GM23338 (cell line): ENCODE measurements at regions not wholly inside any gene's neighbourhood (a gene's known extent, or its start where the extent isn't known, plus 50 kb on each side); places are given as distances from the start of the nearest gene placed in this dataset.

Experiments used
- ATAC-seq: fragments of 200-7000 bp; cut with Tn5 transposase; 3 replicates; pipeline ENCODE4 v1.9.1; 2020
- DNase-seq: peaks from one replicate; pipeline ENCODE4 v3.0.0-alpha.2; 2015; ENCODE audit warnings: low spot score
- H2AFZ ChIP-seq: fragments of 200-600 bp; sonication (generic); 2 replicates; pipeline ENCODE4 v1.8.0; 2016; ENCODE audit warnings: antibody characterized with exemption, mild to moderate bottlenecking, moderate library complexity
- H3F3A ChIP-seq: fragments of 200-600 bp; sonication (generic); replicated peaks from 2 replicates; pipeline ENCODE4 v1.8.0; 2017; ENCODE audit warnings: antibody characterized with exemption, mixed run types, low read depth
- H3K27ac ChIP-seq: fragments of 200-600 bp; sonication (generic); 2 replicates; pipeline ENCODE4 v1.6.1; 2016; ENCODE audit warnings: low read depth
- H3K27me3 ChIP-seq: fragments of 200-600 bp; sonication (generic); 2 replicates; pipeline ENCODE4 v1.8.0; 2016; ENCODE audit warnings: mild to moderate bottlenecking, mixed run types, moderate library complexity; ENCODE audit not compliant: insufficient read depth
- H3K36me3 ChIP-seq: fragments of 200-600 bp; sonication (generic); 2 replicates; pipeline ENCODE4 v1.8.0; 2016; ENCODE audit warnings: mild to moderate bottlenecking; ENCODE audit not compliant: insufficient read depth
- H3K4me1 ChIP-seq: fragments of 200-600 bp; sonication (generic); 2 replicates; pipeline ENCODE4 v1.8.0; 2016; ENCODE audit warnings: mild to moderate bottlenecking, moderate library complexity; ENCODE audit not compliant: insufficient read depth
- H3K4me2 ChIP-seq: fragments of 200-600 bp; sonication (generic); 2 replicates; pipeline ENCODE4 v1.7.1; 2017; ENCODE audit warnings: mixed run types
- H3K4me3 ChIP-seq: fragments of 200-600 bp; sonication (generic); 2 replicates; pipeline ENCODE4 v1.6.1; 2016; ENCODE audit warnings: mixed run types
- H3K79me2 ChIP-seq: fragments of 200-600 bp; sonication (generic); replicated peaks from 2 replicates; pipeline ENCODE4 v1.8.0; 2017; ENCODE audit warnings: mild to moderate bottlenecking; ENCODE audit not compliant: insufficient read depth
- H3K9me2 ChIP-seq: fragments of 200-600 bp; sonication (generic); 2 replicates; pipeline ENCODE4 v1.8.0; 2017; ENCODE audit not compliant: insufficient read depth
- H4K20me1 ChIP-seq: fragments of 200-600 bp; sonication (generic); replicated peaks from 2 replicates; pipeline ENCODE4 v1.8.0; 2017; ENCODE audit warnings: mild to moderate bottlenecking; ENCODE audit not compliant: insufficient read depth
- H3K27ac Mint-ChIP-seq: 2 replicates; pipeline ENCODE4 v1.8.0; 2020; ENCODE audit warnings: inconsistent platforms, mild to moderate bottlenecking, moderate library complexity, mixed read lengths
- H3K27me3 Mint-ChIP-seq: 3 replicates; pipeline ENCODE4 v1.8.0; 2022; ENCODE audit warnings: low read depth, mild to moderate bottlenecking, moderate library complexity, mixed read lengths, inconsistent platforms; ENCODE audit not compliant: insufficient read depth, poor library complexity
- H3K36me3 Mint-ChIP-seq: 3 replicates; pipeline ENCODE4 v1.8.0; 2021; ENCODE audit warnings: low read depth, mild to moderate bottlenecking, inconsistent platforms, moderate library complexity, mixed read lengths
- H3K4me1 Mint-ChIP-seq: 3 replicates; pipeline ENCODE4 v1.8.0; 2020; ENCODE audit warnings: mild to moderate bottlenecking, inconsistent platforms, mixed read lengths
- H3K4me3 Mint-ChIP-seq: 3 replicates; pipeline ENCODE4 v1.8.0; 2021; ENCODE audit warnings: moderate library complexity, mild to moderate bottlenecking, inconsistent platforms, mixed read lengths
- H3K9me3 Mint-ChIP-seq: 3 replicates; pipeline ENCODE4 v1.8.0; 2020; ENCODE audit warnings: moderate library complexity, mild to moderate bottlenecking, inconsistent platforms, mixed read lengths
- CREB1 ChIP-seq: fragments of 250-450 bp; sonication (Bioruptor Pico); IDR thresholded peaks from 2 replicates; pipeline ENCODE4 v1.5.0; 2020; ENCODE audit warnings: low read depth, mild to moderate bottlenecking, moderate library complexity
- CTCF ChIP-seq, 2 experiments: fragments of 200-600 bp in 1 of 2; sonication (generic) in 1 of 2; conservative IDR thresholded peaks; 2 replicates each; pipeline versions ENCODE4 v1.5.1 to v1.6.1; 2016 to 2017; ENCODE audit warnings: antibody characterized with exemption in 2 of 2, low read depth in 2 of 2, mild to moderate bottlenecking in 2 of 2, moderate library complexity in 1 of 2
- EZH2 ChIP-seq: fragments of 200-600 bp; sonication (generic); IDR thresholded peaks from one replicate; pipeline ENCODE4 v1.8.0; 2017; ENCODE audit warnings: antibody characterized with exemption, mild to moderate bottlenecking, low read depth; ENCODE audit not compliant: unreplicated experiment
- EZH2phosphoT487 ChIP-seq: fragments of 200-600 bp; sonication (generic); IDR thresholded peaks from one replicate; pipeline ENCODE4 v1.8.1; 2018; ENCODE audit warnings: antibody characterized with exemption; ENCODE audit not compliant: unreplicated experiment
- JUNB ChIP-seq: IDR thresholded peaks from one replicate; pipeline ENCODE4 v1.6.1; 2016; ENCODE audit warnings: antibody characterized with exemption; ENCODE audit not compliant: unreplicated experiment
- NANOG ChIP-seq: IDR thresholded peaks from 2 replicates; pipeline ENCODE4 v1.6.1; 2016; ENCODE audit warnings: antibody characterized with exemption, borderline replicate concordance
- POLR2AphosphoS5 ChIP-seq: IDR thresholded peaks from 2 replicates; pipeline ENCODE4 v1.6.1; 2016; ENCODE audit warnings: antibody characterized with exemption, low read depth
- REST ChIP-seq: IDR thresholded peaks from one replicate; pipeline ENCODE4 v1.6.1; 2018; ENCODE audit warnings: antibody characterized with exemption; ENCODE audit not compliant: unreplicated experiment
- STAT1 ChIP-seq: IDR thresholded peaks from one replicate; pipeline ENCODE4 v1.6.1; 2016; ENCODE audit warnings: antibody characterized with exemption; ENCODE audit not compliant: unreplicated experiment
- ZNF114 ChIP-seq: fragments of 250-450 bp; sonication (Bioruptor Pico); IDR thresholded peaks from 2 replicates; pipeline ENCODE4 v1.5.0; 2020; ENCODE audit warnings: mild to moderate bottlenecking, moderate library complexity
- ZNF331 ChIP-seq: fragments of 250-450 bp; sonication (Bioruptor Pico); IDR thresholded peaks from 2 replicates; pipeline ENCODE4 v1.5.0; 2020; ENCODE audit warnings: low read depth, mild to moderate bottlenecking, moderate library complexity
- ZNF462 ChIP-seq: fragments of 250-450 bp; sonication (Bioruptor Pico); IDR thresholded peaks from 2 replicates; pipeline ENCODE4 v1.5.0; 2020; ENCODE audit warnings: mild to moderate bottlenecking, moderate library complexity
- TF ChIP-seq, protein P1 (sequence below): IDR thresholded peaks from 2 replicates; pipeline ENCODE4 v1.6.1; 2016; ENCODE audit warnings: antibody characterized with exemption

- Mint-ChIP-seq H3K27ac (no peak overlapping the region), H3K36me3 (peaks cover 28% of the 10 kb centered on the region), H3K4me3 (no peak overlapping the region), H3K9me3 (peaks cover 94% of the 10 kb centered on the region), H3K27me3 (no peaks in the 10 kb centered on the region), H3K4me1 (no peaks in the 10 kb centered on the region; the same call in 2 of the 3 replicates)
- H3K79me2 ChIP-seq = no peaks in the 10 kb centered on the region
- H3K4me2 ChIP-seq = no peak overlapping the region
- H3K27me3 ChIP-seq = no peaks in the 10 kb centered on the region
- H3K9me2 ChIP-seq = no peaks in the 10 kb centered on the region
- no peaks in the 10 kb centered on the region for H3F3A ChIP-seq
- no peak overlapping the region for H3K4me3 ChIP-seq
- no peaks in the 10 kb centered on the region for H4K20me1 ChIP-seq
- no peaks in the 10 kb centered on the region; the same call in 1 of the 2 replicates for H3K36me3 ChIP-seq
- no peak for DNase-seq
- no peak for ATAC-seq
- no peak for TF ChIP-seq EZH2phosphoT487
- TF ChIP-seq EZH2 = no peak
- TF ChIP-seq JUNB = no peak
- no peak for TF ChIP-seq CREB1
- no peak for TF ChIP-seq ZNF331 (CRISPR knock-in tag)
- TF ChIP-seq POLR2AphosphoS5 = no peak
- no peak for TF ChIP-seq CTCF (conservative IDR thresholded peaks at IDR 0.05; ENCODE audit: low read depth in 2 of 2)
- TF ChIP-seq NANOG = no peak
- TF ChIP-seq, protein P1, sequence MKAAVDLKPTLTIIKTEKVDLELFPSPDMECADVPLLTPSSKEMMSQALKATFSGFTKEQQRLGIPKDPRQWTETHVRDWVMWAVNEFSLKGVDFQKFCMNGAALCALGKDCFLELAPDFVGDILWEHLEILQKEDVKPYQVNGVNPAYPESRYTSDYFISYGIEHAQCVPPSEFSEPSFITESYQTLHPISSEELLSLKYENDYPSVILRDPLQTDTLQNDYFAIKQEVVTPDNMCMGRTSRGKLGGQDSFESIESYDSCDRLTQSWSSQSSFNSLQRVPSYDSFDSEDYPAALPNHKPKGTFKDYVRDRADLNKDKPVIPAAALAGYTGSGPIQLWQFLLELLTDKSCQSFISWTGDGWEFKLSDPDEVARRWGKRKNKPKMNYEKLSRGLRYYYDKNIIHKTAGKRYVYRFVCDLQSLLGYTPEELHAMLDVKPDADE = no peak
- no peak for TF ChIP-seq ZNF114 (CRISPR knock-in tag)
- no peak for TF ChIP-seq REST
- TF ChIP-seq STAT1 = no peak
- TF ChIP-seq ZNF462 (CRISPR knock-in tag) = no peak
- H3K4me1 ChIP-seq = no peaks in the 10 kb centered on the region
- no peak overlapping the region for H3K27ac ChIP-seq
- no peak overlapping the region for H2AFZ ChIP-seq
These were observed 404.8 kb upstream of the RAG2 start for GRCh38 chr11:37002831-37003230.
